Spleen (tissue), 7 donors: ENCODE measurements at regions not wholly inside any gene's neighbourhood (a gene's known extent, or its start where the extent isn't known, plus 50 kb on each side); places are given as distances from the start of the nearest gene placed in this dataset.

Experiments used
- POLR2AphosphoS5 ChIP-seq, 3 donors: sonication (generic); formaldehyde crosslinking; IDR thresholded peaks; one replicate each; pipeline ENCODE4 v1.5.1; 2017; ENCODE audit warnings: antibody characterized with exemption in 3 of 3
- TF ChIP-seq, protein P1 (sequence below), 11 experiments: fragments of 200-600 bp in 7 of 11; fragments of 450-650 bp in 4 of 11; sonication (generic) in 4 of 11; IDR thresholded peaks in 8 of 11; conservative IDR thresholded peaks in 3 of 11; 1 replicate in 7 of 11; 2 replicates in 4 of 11; pipeline versions ENCODE4 v1.4.0 to v1.8.0; 2016 to 2021; ENCODE audit warnings: antibody characterized with exemption in 11 of 11, inconsistent platforms in 4 of 11, mild to moderate bottlenecking in 1 of 11
- donor health status: DM: no; HTN: no; CAD: no; lungs with moderate emphysema.
- donor health status: DM: no; HTN: no; CAD: no.
- donor health status: DM: no; HTN: no; CAD: no.

DNA sequence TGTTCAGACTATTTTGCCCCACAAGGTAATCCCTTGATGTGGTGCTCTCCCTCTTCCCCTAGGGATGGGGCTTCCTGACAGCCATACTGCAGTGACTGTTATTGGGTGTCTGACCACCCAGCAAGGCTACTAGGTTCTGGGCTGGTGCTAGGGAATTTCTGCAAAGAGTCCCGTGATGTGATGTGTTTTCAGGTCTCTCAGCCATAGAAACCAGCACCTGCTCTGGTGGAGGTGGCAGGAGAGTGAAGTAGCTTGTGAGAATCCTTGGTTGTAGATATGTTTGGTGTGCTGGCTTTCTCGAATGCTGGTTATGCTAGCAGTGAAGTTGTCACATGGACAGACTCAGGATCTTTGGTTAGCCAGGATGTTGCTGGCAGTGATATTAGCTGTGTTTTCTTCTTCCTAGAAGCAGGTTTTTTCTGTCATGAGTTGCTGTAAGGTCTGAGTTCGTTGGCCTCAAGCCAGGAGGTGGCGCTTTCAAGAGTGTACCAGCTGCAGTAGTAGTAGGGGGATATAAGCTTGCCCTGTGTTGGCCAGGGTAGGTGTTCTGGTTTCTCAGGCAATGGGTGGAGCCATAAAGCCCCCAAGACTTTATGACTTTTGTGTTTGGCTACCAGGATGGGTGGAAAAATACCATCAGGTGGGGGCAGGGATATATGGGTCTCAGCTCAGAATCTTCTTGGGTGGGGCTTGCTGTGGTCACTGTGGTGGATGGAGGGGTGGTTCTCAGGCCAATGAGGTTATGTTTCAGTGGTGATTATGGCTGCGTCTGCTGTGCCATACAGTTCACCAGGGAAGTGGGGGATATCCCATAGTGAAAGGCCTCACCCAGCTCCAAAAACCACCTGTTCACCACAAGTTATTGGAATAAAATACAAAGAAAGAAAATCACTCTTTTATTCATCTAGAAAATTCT is 1112.3 kb downstream of the KCNT2 start:
- TF ChIP-seq, protein P1, sequence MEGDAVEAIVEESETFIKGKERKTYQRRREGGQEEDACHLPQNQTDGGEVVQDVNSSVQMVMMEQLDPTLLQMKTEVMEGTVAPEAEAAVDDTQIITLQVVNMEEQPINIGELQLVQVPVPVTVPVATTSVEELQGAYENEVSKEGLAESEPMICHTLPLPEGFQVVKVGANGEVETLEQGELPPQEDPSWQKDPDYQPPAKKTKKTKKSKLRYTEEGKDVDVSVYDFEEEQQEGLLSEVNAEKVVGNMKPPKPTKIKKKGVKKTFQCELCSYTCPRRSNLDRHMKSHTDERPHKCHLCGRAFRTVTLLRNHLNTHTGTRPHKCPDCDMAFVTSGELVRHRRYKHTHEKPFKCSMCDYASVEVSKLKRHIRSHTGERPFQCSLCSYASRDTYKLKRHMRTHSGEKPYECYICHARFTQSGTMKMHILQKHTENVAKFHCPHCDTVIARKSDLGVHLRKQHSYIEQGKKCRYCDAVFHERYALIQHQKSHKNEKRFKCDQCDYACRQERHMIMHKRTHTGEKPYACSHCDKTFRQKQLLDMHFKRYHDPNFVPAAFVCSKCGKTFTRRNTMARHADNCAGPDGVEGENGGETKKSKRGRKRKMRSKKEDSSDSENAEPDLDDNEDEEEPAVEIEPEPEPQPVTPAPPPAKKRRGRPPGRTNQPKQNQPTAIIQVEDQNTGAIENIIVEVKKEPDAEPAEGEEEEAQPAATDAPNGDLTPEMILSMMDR (IDR thresholded peaks at IDR 0.05 in 8 of 11, conservative IDR thresholded peaks at IDR 0.05 in 3 of 11), result no peak
- TF ChIP-seq POLR2AphosphoS5 (IDR thresholded peaks at IDR 0.05), result no peak
